ENCODE measurements at regions not wholly inside any gene's neighbourhood (a gene's known extent, or its start where the extent isn't known, plus 50 kb on each side); places are given as distances from the start of the nearest gene placed in this dataset.

- no TSS peak for BruUV-seq (replicated peaks)
- Histone ChIP-seq H3K27ac (ENCODE audit: low read length) (no peak overlapping the region), H3K9me3 (ENCODE audit: low read length) (no peaks in the 10 kb centered on the region), H3K9ac (ENCODE audit: low read length) (no peak overlapping the region), H3K4me2 (ENCODE audit: low read length) (no peak overlapping the region), H3K4me3 (ENCODE audit: low read length) (no peak overlapping the region), H3F3A (ENCODE audit: low read length, unreplicated experiment) (no peaks in the 10 kb centered on the region), H3K9me2 (replicated peaks; ENCODE audit: low read length) (no peaks in the 10 kb centered on the region), H3K4me1 (ENCODE audit: insufficient read depth, low read length) (no peaks in the 10 kb centered on the region), H3K36me3 (ENCODE audit: low read depth, low read length) (no peaks in the 10 kb centered on the region), H4K20me1 (ENCODE audit: low read length) (no peaks in the 10 kb centered on the region), H3K27me3 (ENCODE audit: low read length) (no peaks in the 10 kb centered on the region), H2AFZ (ENCODE audit: low read length) (no peak overlapping the region), H3K79me2 (ENCODE audit: low read length) (no peaks in the 10 kb centered on the region)
- ATAC-seq (no peak), DNase-seq (no peak)
- intact Hi-C loops (cut with micrococcal nuclease), result no loop called here
- ChIA-PET POLR2A (ENCODE audit: unreplicated experiment) (no interaction called here), CTCF (no interaction called here)
- TF ChIP-seq EZH2 (IDR thresholded peaks at IDR 0.05; ENCODE audit: low read length, unreplicated experiment), result no peak
- no peak for TF ChIP-seq EZH2phosphoT487 (IDR thresholded peaks at IDR 0.05; ENCODE audit: borderline replicate concordance, low read length)
- no peak for TF ChIP-seq CTCF (conservative IDR thresholded peaks at IDR 0.05; ENCODE audit: low read depth, low read length)
These were observed 71.4 kb upstream of the CELF4 start for GRCh38 chr18:37636831-37637477.

- intact Hi-C loops (cut with micrococcal nuclease), result no loop called here
- Histone ChIP-seq H3K36me3 (ENCODE audit: low read depth, low read length) (no peaks in the 10 kb centered on the region), H3F3A (ENCODE audit: low read length, unreplicated experiment) (no peaks in the 10 kb centered on the region), H4K20me1 (ENCODE audit: low read length) (no peaks in the 10 kb centered on the region), H3K9ac (ENCODE audit: low read length) (no peak overlapping the region), H3K27ac (ENCODE audit: low read length) (no peak overlapping the region), H3K9me3 (ENCODE audit: low read length) (no peaks in the 10 kb centered on the region), H3K27me3 (ENCODE audit: low read length) (no peaks in the 10 kb centered on the region), H2AFZ (ENCODE audit: low read length) (no peak overlapping the region), H3K79me2 (ENCODE audit: low read length) (no peaks in the 10 kb centered on the region), H3K9me2 (replicated peaks; ENCODE audit: low read length) (no peaks in the 10 kb centered on the region), H3K4me3 (ENCODE audit: low read length) (no peak overlapping the region), H3K4me1 (ENCODE audit: insufficient read depth, low read length) (no peaks in the 10 kb centered on the region), H3K4me2 (ENCODE audit: low read length) (no peak overlapping the region)
- ChIA-PET CTCF (no interaction called here), POLR2A (ENCODE audit: unreplicated experiment) (no interaction called here)
- DNase-seq (no peak), ATAC-seq (no peak)
- BruUV-seq (replicated peaks), result no TSS peak
- no peak for TF ChIP-seq EZH2phosphoT487 (IDR thresholded peaks at IDR 0.05; ENCODE audit: borderline replicate concordance, low read length)
- TF ChIP-seq EZH2 (IDR thresholded peaks at IDR 0.05; ENCODE audit: low read length, unreplicated experiment), result no peak
- TF ChIP-seq CTCF (conservative IDR thresholded peaks at IDR 0.05; ENCODE audit: low read depth, low read length), result no peak
These were observed 68.9 kb upstream of the CELF4 start for GRCh38 chr18:37634516-37634915.

- DNase-seq (no peak), ATAC-seq (no peak)
- intact Hi-C loops (cut with micrococcal nuclease), result no loop called here
- no peak overlapping the region for H3K27ac ChIP-seq (ENCODE audit: low read length)
- BruUV-seq (replicated peaks), result no TSS peak
- no peak overlapping the region for H3K4me3 ChIP-seq (ENCODE audit: low read length)
- H3K36me3 ChIP-seq (ENCODE audit: low read depth, low read length), result no peaks in the 10 kb centered on the region
- no peaks in the 10 kb centered on the region for H3K9me2 ChIP-seq (replicated peaks; ENCODE audit: low read length)
- TF ChIP-seq CTCF (conservative IDR thresholded peaks at IDR 0.05; ENCODE audit: low read depth, low read length) (no peak), EZH2 (IDR thresholded peaks at IDR 0.05; ENCODE audit: low read length, unreplicated experiment) (no peak), EZH2phosphoT487 (IDR thresholded peaks at IDR 0.05; ENCODE audit: borderline replicate concordance, low read length) (no peak)
- H3K9ac ChIP-seq (ENCODE audit: low read length), result no peak overlapping the region
- CTCF ChIA-PET, result no interaction called here
- POLR2A ChIA-PET (ENCODE audit: unreplicated experiment), result no interaction called here
- H3K9me3 ChIP-seq (ENCODE audit: low read length), result no peaks in the 10 kb centered on the region
- H3K27me3 ChIP-seq (ENCODE audit: low read length), result no peaks in the 10 kb centered on the region
- H3K4me1 ChIP-seq (ENCODE audit: insufficient read depth, low read length), result no peaks in the 10 kb centered on the region
- H4K20me1 ChIP-seq (ENCODE audit: low read length), result no peaks in the 10 kb centered on the region
- H3K79me2 ChIP-seq (ENCODE audit: low read length), result no peaks in the 10 kb centered on the region
- no peaks in the 10 kb centered on the region for H3F3A ChIP-seq (ENCODE audit: low read length, unreplicated experiment)
- no peak overlapping the region for H3K4me2 ChIP-seq (ENCODE audit: low read length)
- H2AFZ ChIP-seq (ENCODE audit: low read length), result no peak overlapping the region
These were observed 65.8 kb upstream of the CELF4 start for GRCh38 chr18:37631422-37631821.
